IMR-90 (cell line): ENCODE measurements at regions not wholly inside any gene's neighbourhood (a gene's known extent, or its start where the extent isn't known, plus 50 kb on each side); places are given as distances from the start of the nearest gene placed in this dataset.

Experiments used
- ATAC-seq: fragments of 200-7000 bp; cut with Tn5 transposase; 2 replicates; pipeline ENCODE4 v1.9.1; 2020; ENCODE audit warnings: low read depth, mild to moderate bottlenecking, moderate library complexity
- BruUV-seq: library from RNA; stranded (reverse); fragments of 400-500 nt; replicated peaks from 2 replicates; lab custom pipeline; 2021; lab: Mats Ljungman, UMichigan
- CTCF ChIA-PET: fragments of 300-600 bp; formaldehyde crosslinking; extraction: SDS; loops from one replicate; lab custom pipeline; 2021; ENCODE audit warnings: antibody characterized with exemption; lab: Yijun Ruan, JAX
- POLR2A ChIA-PET: fragments of 300-600 bp; sonication (Branson Sonifier 250); formaldehyde crosslinking; loops from one replicate; lab custom pipeline; 2022; ENCODE audit warnings: antibody characterized with exemption; ENCODE audit not compliant: unreplicated experiment; lab: Charles Lee
- DNase-seq: peaks from one replicate; pipeline ENCODE4 v3.0.0; 2013
- H2AFZ ChIP-seq: replicated peaks from 2 replicates; pipeline ENCODE3; 2013; ENCODE audit warnings: low read length, mild to moderate bottlenecking; ENCODE audit not compliant: poor library complexity
- H2AK5ac ChIP-seq: 2 replicates; pipeline ENCODE4 v1.6.1; 2013; ENCODE audit warnings: low read depth, low read length, inconsistent platforms
- H2AK9ac ChIP-seq: replicated peaks from 2 replicates; pipeline ENCODE3; 2013; ENCODE audit warnings: mild to moderate bottlenecking, low read depth, low read length, moderate library complexity; ENCODE audit not compliant: poor library complexity
- H2BK120ac ChIP-seq: 2 replicates; pipeline ENCODE4 v1.6.1; 2013; ENCODE audit warnings: low read depth, low read length, inconsistent platforms
- H2BK15ac ChIP-seq: 3 replicates; pipeline ENCODE4 v1.6.1; 2013; ENCODE audit warnings: low read depth, low read length, inconsistent platforms
- H2BK20ac ChIP-seq: 2 replicates; pipeline ENCODE4 v1.6.1; 2013; ENCODE audit warnings: low read depth, mild to moderate bottlenecking, inconsistent platforms, low read length, moderate library complexity
- H2BK5ac ChIP-seq: 2 replicates; pipeline ENCODE4 v1.6.1; 2013; ENCODE audit warnings: mild to moderate bottlenecking, low read depth, low read length, inconsistent platforms; ENCODE audit not compliant: poor library complexity, severe bottlenecking
- H3K14ac ChIP-seq: replicated peaks from 2 replicates; pipeline ENCODE4 v1.6.1; 2013; ENCODE audit warnings: low read depth, low read length, inconsistent platforms
- H3K18ac ChIP-seq: 2 replicates; pipeline ENCODE4 v1.6.1; 2013; ENCODE audit warnings: low read depth, low read length, control low read depth
- H3K23ac ChIP-seq: 2 replicates; pipeline ENCODE4 v1.6.1; 2013; ENCODE audit warnings: low read depth, low read length, inconsistent platforms
- H3K27ac ChIP-seq: 2 replicates; pipeline ENCODE4 v1.5.1; 2013; ENCODE audit warnings: mild to moderate bottlenecking, control low read depth, low read length; ENCODE audit not compliant: insufficient read depth
- H3K27me3 ChIP-seq: 2 replicates; pipeline ENCODE4 v1.6.1; 2013; ENCODE audit warnings: low read length; ENCODE audit not compliant: control insufficient read depth, insufficient read depth
- H3K36me3 ChIP-seq: 2 replicates; pipeline ENCODE4 v1.6.1; 2013; ENCODE audit warnings: low read length, mixed read lengths; ENCODE audit not compliant: control insufficient read depth, insufficient read depth
- H3K4ac ChIP-seq: 2 replicates; pipeline ENCODE4 v1.6.1; 2013; ENCODE audit warnings: low read depth, low read length, inconsistent platforms
- H3K4me1 ChIP-seq: 2 replicates; pipeline ENCODE4 v1.6.1; 2013; ENCODE audit warnings: low read length, mixed read lengths; ENCODE audit not compliant: control insufficient read depth, insufficient read depth
- H3K4me2 ChIP-seq: 2 replicates; pipeline ENCODE4 v1.6.1; 2013; ENCODE audit warnings: low read depth, mild to moderate bottlenecking, control low read depth, low read length, moderate library complexity
- H3K4me3 ChIP-seq: 2 replicates; pipeline ENCODE4 v1.5.1; 2013; ENCODE audit warnings: low read depth, mild to moderate bottlenecking, control low read depth, low read length, moderate library complexity; ENCODE audit not compliant: insufficient read depth
- H3K56ac ChIP-seq: 2 replicates; pipeline ENCODE4 v1.6.1; 2013; ENCODE audit warnings: low read length, inconsistent platforms; ENCODE audit not compliant: insufficient read depth; ENCODE audit errors: extremely low read depth
- H3K79me1 ChIP-seq, 2 experiments: 2 replicates each; pipeline ENCODE4 v1.6.1; 2013; ENCODE audit warnings: low read length in 2 of 2, inconsistent platforms in 1 of 2, low read depth in 1 of 2
- H3K9ac ChIP-seq: 2 replicates; pipeline ENCODE4 v1.6.1; 2013; ENCODE audit warnings: low read depth, low read length, control low read depth
- H3K9me1 ChIP-seq: 2 replicates; pipeline ENCODE4 v1.6.1; 2013; ENCODE audit warnings: low read length, inconsistent platforms; ENCODE audit not compliant: insufficient read depth
- H3K9me3 ChIP-seq: 2 replicates; pipeline ENCODE4 v1.6.1; 2013; ENCODE audit warnings: low read length; ENCODE audit not compliant: control insufficient read depth, insufficient read depth
- H4K20me1 ChIP-seq: 2 replicates; pipeline ENCODE4 v1.6.1; 2013; ENCODE audit warnings: low read length, inconsistent platforms; ENCODE audit not compliant: insufficient read depth
- H4K5ac ChIP-seq: 2 replicates; pipeline ENCODE4 v1.6.1; 2013; ENCODE audit warnings: mild to moderate bottlenecking, low read depth, low read length, control low read depth
- H4K8ac ChIP-seq, 2 experiments: 2 replicates each; pipeline ENCODE4 v1.6.1; 2013; ENCODE audit warnings: low read depth in 2 of 2, low read length in 2 of 2, control low read depth in 1 of 2, inconsistent platforms in 1 of 2
- H4K91ac ChIP-seq: 2 replicates; pipeline ENCODE4 v1.6.1; 2013; ENCODE audit warnings: low read depth, low read length, inconsistent platforms; ENCODE audit not compliant: insufficient read depth
- CEBPB ChIP-seq: IDR thresholded peaks from 2 replicates; pipeline ENCODE4 v1.6.1; 2012; ENCODE audit warnings: low read depth, low read length, improper control_type of control experiment
- NFE2L2 ChIP-seq: fragments of 150-350 bp; IDR thresholded peaks from 2 replicates; pipeline ENCODE4 v1.6.1; 2016; ENCODE audit warnings: low read depth, mild to moderate bottlenecking, low read length
- WGBS, 2 experiments: methylation state at CpG; one replicate each; pipeline versions ENCODE4 v1.1.5 to v1.1.7; 2013; ENCODE audit warnings: missing lambda C conversion rate in 2 of 2; ENCODE audit not compliant: insufficient read length in 1 of 2; ENCODE audit errors: extremely low coverage in 2 of 2; 5-methylcytosine and 5-hydroxymethylcytosine counted together
- dilution Hi-C: fragments of 300-500 bp; cut with HindIII; formaldehyde crosslinking; loops from one replicate; pipeline ENCODE4 v1.14.3; 2018; ENCODE audit warnings: low sequenced_read_pairs; ENCODE audit not compliant: unreplicated experiment
- in situ Hi-C: fragments of 300-500 bp; cut with MboI; formaldehyde crosslinking; loops from 3 replicates; pipeline ENCODE4 v1.14.3; 2019; ENCODE audit warnings: low sequenced_read_pairs, inconsistent platforms, mixed read lengths
- intact Hi-C: fragments of 100-400 bp; cut with micrococcal nuclease; formaldehyde crosslinking; loops from 2 replicates; pipeline ENCODE4 v1.10.0; 2022

GRCh38 chr11:115682888-115683287, 178.7 kb upstream of the CADM1 start:
- Histone ChIP-seq H3K79me1 (no peaks in the 10 kb centered on the region), H3K4me1 (no peaks in the 10 kb centered on the region; the same call in 1 of the 2 replicates), H4K91ac (no peak overlapping the region), H3K9me3 (no peaks in the 10 kb centered on the region), H2BK15ac (no peak overlapping the region), H3K36me3 (no peaks in the 10 kb centered on the region), H4K8ac (no peak overlapping the region), H2BK120ac (no peak overlapping the region), H3K23ac (no peak overlapping the region), H3K27ac (no peak overlapping the region), H4K20me1 (no peaks in the 10 kb centered on the region), H3K9ac (no peak overlapping the region), H3K18ac (no peak overlapping the region), H3K14ac (no peak overlapping the region), H4K5ac (no peak overlapping the region), H2AK5ac (no peak overlapping the region), H3K4me3 (no peak overlapping the region), H3K27me3 (peaks cover 10% of the 10 kb centered on the region), H2AK9ac (no peak overlapping the region), H3K9me1 (no peaks in the 10 kb centered on the region; the same call in 1 of the 2 replicates), H2BK5ac (no peak overlapping the region), H2BK20ac (peak overlapping the region; percentile 27; the same call in 1 of the 2 replicates), H2AFZ (no peak overlapping the region), H3K56ac (no peak overlapping the region), H3K4me2 (no peak overlapping the region), H3K4ac (no peak overlapping the region; the same call in 1 of the 2 replicates)
- DNase-seq = no peak
- intact Hi-C loops = loop anchor here (2.0 kb wide), 1 partner anchor 42 kb away; no protein-coding TSS in a partner anchor
- WGBS, 2 experiments = no CpG with 5 or more reads among the region's 3 CpGs
- no peak for ATAC-seq
- ChIA-PET POLR2A (no interaction called here), CTCF (no interaction called here)
- TF ChIP-seq NFE2L2 (no peak), CEBPB (0 out of 2 replicates have a peak, but pooled peaks have one; percentile 5)
- BruUV-seq = no TSS peak
- dilution Hi-C loops = no loop called here
- in situ Hi-C loops = no loop called here
